Upper lobe of right lung (tissue), 1 donor: ENCODE measurements at regions not wholly inside any gene's neighbourhood (a gene's known extent, or its start where the extent isn't known, plus 50 kb on each side); places are given as distances from the start of the nearest gene placed in this dataset.

Experiments used
- ATAC-seq: fragments of 200-7000 bp; cut with Tn5 transposase; one replicate; pipeline ENCODE4 v1.9.1; 2020; ENCODE audit warnings: mild to moderate bottlenecking, moderate library complexity
- DNase-seq: peaks from one replicate; pipeline ENCODE4 v3.0.0-alpha.2; 2020
- H3K27ac ChIP-seq: fragments of 200-600 bp; one replicate; pipeline ENCODE4 v1.8.0; 2022
- H3K27me3 ChIP-seq: fragments of 200-600 bp; one replicate; pipeline ENCODE4 v1.8.0; 2022; ENCODE audit warnings: mild to moderate bottlenecking
- H3K36me3 ChIP-seq: fragments of 200-600 bp; one replicate; pipeline ENCODE4 v1.8.0; 2022
- H3K4me1 ChIP-seq: fragments of 200-600 bp; one replicate; pipeline ENCODE4 v1.8.0; 2022
- H3K4me3 ChIP-seq: fragments of 200-600 bp; one replicate; pipeline ENCODE4 v1.8.0; 2022; ENCODE audit warnings: mild to moderate bottlenecking
- H3K9me3 ChIP-seq: fragments of 200-600 bp; one replicate; pipeline ENCODE4 v1.8.0; 2022
- intact Hi-C: fragments of 100-400 bp; cut with DNase I; formaldehyde crosslinking; loops from one replicate; pipeline ENCODE4 v1.11.0; 2022
- TF ChIP-seq, protein P1 (sequence below): fragments of 200-600 bp; IDR thresholded peaks from one replicate; pipeline ENCODE4 v1.8.0; 2022; ENCODE audit warnings: antibody characterized with exemption
- donor health status: DM: no; HTN: yes; CAD: no; lungs with severe emphysema.

DNA sequence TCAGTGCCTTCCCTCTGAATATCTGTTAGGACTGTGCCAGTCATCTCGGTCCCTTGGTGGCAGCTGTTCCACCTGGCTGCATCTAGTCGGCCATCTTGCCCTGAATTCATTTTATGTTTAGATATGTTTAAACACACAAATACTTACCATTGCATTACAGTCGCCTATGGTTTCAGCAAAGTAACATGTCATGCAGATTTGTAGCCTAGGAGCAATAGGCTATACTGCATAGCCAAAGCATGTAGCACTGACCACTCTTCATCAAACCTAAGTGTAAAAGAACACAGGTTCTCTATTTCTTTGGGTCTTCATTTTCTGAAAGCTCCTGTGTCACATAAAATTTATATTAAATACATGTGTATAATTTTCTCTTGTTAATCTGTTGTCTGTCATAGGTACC lies 118.9 kb upstream of the THSD7A start:
- Histone ChIP-seq H3K36me3 (no peaks in the 10 kb centered on the region), H3K27me3 (no peaks in the 10 kb centered on the region), H3K4me1 (no peaks in the 10 kb centered on the region), H3K4me3 (no peak overlapping the region), H3K27ac (no peak overlapping the region), H3K9me3 (no peaks in the 10 kb centered on the region)
- ATAC-seq (no peak), DNase-seq (no peak)
- intact Hi-C loops, result no loop called here
- TF ChIP-seq, protein P1, sequence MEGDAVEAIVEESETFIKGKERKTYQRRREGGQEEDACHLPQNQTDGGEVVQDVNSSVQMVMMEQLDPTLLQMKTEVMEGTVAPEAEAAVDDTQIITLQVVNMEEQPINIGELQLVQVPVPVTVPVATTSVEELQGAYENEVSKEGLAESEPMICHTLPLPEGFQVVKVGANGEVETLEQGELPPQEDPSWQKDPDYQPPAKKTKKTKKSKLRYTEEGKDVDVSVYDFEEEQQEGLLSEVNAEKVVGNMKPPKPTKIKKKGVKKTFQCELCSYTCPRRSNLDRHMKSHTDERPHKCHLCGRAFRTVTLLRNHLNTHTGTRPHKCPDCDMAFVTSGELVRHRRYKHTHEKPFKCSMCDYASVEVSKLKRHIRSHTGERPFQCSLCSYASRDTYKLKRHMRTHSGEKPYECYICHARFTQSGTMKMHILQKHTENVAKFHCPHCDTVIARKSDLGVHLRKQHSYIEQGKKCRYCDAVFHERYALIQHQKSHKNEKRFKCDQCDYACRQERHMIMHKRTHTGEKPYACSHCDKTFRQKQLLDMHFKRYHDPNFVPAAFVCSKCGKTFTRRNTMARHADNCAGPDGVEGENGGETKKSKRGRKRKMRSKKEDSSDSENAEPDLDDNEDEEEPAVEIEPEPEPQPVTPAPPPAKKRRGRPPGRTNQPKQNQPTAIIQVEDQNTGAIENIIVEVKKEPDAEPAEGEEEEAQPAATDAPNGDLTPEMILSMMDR, result no peak

DNA sequence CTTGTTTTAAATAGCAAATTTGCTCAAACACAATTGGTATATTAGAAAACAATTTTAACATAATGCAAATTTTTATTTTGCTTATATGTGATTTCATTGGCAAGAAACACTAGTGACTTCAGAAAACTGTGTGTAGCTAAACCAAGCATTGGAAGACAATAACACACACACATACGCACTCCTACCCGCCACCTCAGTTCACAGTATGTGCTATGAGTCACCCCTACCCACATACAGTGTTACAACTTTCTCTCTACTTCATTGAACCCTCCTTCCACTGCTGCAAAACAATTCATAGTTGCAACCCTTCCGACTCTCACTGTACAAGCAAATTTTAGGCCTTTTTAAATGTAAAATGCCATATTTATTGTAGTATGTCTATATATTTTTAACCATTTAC lies 119.9 kb upstream of the THSD7A start:
- no peaks in the 10 kb centered on the region for H3K4me1 ChIP-seq
- H3K36me3 ChIP-seq, result no peaks in the 10 kb centered on the region
- DNase-seq, result no peak
- no peak overlapping the region for H3K4me3 ChIP-seq
- no peak for ATAC-seq
- intact Hi-C loops, result no loop called here
- no peak overlapping the region for H3K27ac ChIP-seq
- no peaks in the 10 kb centered on the region for H3K9me3 ChIP-seq
- no peaks in the 10 kb centered on the region for H3K27me3 ChIP-seq
- TF ChIP-seq, protein P1, result no peak

DNA sequence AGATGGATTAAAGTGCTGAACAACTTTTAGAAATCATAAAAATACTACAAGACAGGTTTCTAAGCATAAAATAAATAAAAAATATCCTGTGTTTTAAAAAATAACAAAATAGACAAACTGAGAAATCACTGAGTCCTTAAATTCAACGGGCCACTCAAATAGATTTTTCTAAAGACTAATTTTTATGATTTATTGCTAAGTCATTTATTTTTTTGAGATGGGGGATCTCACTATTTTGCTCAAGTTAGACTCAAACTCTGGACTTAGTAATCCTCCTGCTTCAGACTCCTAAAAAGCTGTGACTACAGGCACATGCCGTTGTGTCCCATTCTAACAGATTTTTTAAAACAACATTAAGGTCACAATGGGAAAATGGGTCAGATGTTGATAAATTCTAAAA lies 121.0 kb upstream of the THSD7A start:
- Histone ChIP-seq H3K4me3 (no peak overlapping the region), H3K4me1 (no peaks in the 10 kb centered on the region), H3K36me3 (no peaks in the 10 kb centered on the region), H3K27ac (no peak overlapping the region), H3K27me3 (no peaks in the 10 kb centered on the region), H3K9me3 (no peaks in the 10 kb centered on the region)
- intact Hi-C loops, result no loop called here
- no peak for DNase-seq
- TF ChIP-seq, protein P1, result no peak
- no peak for ATAC-seq

DNA sequence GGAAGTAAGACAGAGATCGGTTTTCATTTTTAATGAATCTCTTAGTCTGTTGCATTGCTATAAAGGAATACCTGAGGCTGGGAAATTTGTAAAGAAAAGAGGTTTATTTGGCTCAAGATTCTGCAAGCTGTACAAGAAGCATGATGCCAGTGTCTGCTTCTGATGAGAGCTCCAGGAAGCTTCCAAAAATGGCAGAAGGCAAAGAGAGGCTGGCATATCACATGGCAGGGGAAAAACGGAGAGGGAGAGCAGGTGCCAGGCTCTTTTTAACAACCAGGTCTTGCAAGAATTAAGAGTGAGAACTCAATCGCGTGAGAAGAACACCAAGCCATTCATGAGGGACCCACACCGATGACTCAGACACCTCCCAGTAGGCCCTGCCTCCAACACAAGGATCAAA lies 125.0 kb upstream of the THSD7A start:
- TF ChIP-seq, protein P1, result no peak
- intact Hi-C loops, result no loop called here

DNA sequence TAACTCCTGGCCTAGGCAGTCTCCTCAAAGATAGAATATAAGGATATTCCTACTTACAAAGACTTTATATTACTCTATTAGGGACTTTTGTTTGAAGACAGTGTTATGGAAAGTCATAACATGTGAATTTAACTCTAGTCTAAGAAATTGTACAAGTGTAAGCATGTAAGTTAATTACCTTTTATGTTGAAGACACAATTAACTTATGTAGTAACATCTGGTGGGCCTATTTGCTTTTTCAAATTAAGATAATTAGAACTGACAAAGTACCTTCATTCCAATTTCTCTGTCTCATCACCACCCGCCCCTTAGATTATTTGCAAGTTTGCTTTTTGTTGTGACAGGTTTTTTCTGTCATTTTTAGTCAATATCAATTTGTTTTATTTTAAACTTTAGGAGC lies 126.0 kb upstream of the THSD7A start:
- Histone ChIP-seq H3K9me3 (no peaks in the 10 kb centered on the region), H3K27me3 (no peaks in the 10 kb centered on the region), H3K27ac (no peak overlapping the region), H3K4me3 (no peak overlapping the region), H3K36me3 (no peaks in the 10 kb centered on the region), H3K4me1 (no peaks in the 10 kb centered on the region)
- DNase-seq (no peak), ATAC-seq (no peak)
- TF ChIP-seq, protein P1, result no peak
- intact Hi-C loops, result no loop called here

More for the DNA sequence above, 125.0 kb upstream of the THSD7A start:
- no peak overlapping the region for H3K4me3 ChIP-seq
- H3K9me3 ChIP-seq, result no peaks in the 10 kb centered on the region
- no peaks in the 10 kb centered on the region for H3K27me3 ChIP-seq
- ATAC-seq, result no peak
- no peaks in the 10 kb centered on the region for H3K4me1 ChIP-seq
- no peak for DNase-seq
- no peaks in the 10 kb centered on the region for H3K36me3 ChIP-seq
- H3K27ac ChIP-seq, result no peak overlapping the region

DNA sequence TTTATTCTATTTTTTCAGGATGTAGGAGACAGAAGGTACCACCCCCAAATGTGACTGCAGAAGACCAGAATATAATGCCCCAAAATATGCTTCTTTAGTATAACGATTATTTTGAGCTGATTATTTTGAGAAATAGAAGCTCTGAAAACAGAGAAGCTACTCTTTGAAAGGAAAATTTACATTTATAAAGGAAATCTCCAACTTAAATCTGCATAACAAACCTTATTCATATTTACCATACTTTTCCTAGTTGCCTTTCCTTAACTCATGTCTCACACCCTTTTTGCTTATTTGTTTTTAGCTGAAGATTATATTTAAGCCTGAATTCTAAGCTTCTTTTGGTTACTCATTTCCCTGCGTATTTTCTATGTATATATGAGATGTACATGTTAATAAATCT lies 127.1 kb upstream of the THSD7A start:
- TF ChIP-seq, protein P1, result no peak
- Histone ChIP-seq H3K27ac (no peak overlapping the region), H3K4me1 (no peaks in the 10 kb centered on the region), H3K4me3 (no peak overlapping the region), H3K36me3 (no peaks in the 10 kb centered on the region), H3K27me3 (no peaks in the 10 kb centered on the region), H3K9me3 (no peaks in the 10 kb centered on the region)
- DNase-seq, result no peak
- no peak for ATAC-seq
- intact Hi-C loops, result no loop called here
